ENCODE measurements at regions not wholly inside any gene's neighbourhood (a gene's known extent, or its start where the extent isn't known, plus 50 kb on each side); places are given as distances from the start of the nearest gene placed in this dataset.

DNA sequence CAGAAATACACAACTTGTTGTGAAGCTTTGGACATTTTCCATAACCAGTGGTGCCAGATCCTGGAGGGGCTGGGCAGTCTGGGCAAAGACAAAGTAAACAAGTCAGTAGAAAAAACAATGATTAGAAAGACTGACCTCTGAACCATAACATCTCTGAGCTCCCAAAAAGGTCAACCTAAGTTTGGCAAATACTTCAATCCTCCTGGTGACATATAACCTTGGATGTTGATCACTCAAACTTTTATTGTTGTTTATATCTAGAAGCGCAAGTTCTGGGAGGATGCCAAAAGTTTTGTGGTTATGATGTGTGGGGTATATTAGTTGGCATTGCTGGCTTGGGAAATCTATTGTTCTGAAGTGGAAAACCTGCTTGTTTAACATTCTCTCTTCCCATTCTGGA, 257.7 kb downstream of the DIPK2A start:
- TF ChIP-seq, protein P1, sequence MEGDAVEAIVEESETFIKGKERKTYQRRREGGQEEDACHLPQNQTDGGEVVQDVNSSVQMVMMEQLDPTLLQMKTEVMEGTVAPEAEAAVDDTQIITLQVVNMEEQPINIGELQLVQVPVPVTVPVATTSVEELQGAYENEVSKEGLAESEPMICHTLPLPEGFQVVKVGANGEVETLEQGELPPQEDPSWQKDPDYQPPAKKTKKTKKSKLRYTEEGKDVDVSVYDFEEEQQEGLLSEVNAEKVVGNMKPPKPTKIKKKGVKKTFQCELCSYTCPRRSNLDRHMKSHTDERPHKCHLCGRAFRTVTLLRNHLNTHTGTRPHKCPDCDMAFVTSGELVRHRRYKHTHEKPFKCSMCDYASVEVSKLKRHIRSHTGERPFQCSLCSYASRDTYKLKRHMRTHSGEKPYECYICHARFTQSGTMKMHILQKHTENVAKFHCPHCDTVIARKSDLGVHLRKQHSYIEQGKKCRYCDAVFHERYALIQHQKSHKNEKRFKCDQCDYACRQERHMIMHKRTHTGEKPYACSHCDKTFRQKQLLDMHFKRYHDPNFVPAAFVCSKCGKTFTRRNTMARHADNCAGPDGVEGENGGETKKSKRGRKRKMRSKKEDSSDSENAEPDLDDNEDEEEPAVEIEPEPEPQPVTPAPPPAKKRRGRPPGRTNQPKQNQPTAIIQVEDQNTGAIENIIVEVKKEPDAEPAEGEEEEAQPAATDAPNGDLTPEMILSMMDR (IDR thresholded peaks at IDR 0.05): no peak
- TF ChIP-seq POLR2A (IDR thresholded peaks at IDR 0.05): no peak
- TF ChIP-seq POLR2AphosphoS5 (IDR thresholded peaks at IDR 0.05): no peak
